HG03520 (cell line): ENCODE measurements at regions not wholly inside any gene's neighbourhood (a gene's known extent, or its start where the extent isn't known, plus 50 kb on each side); places are given as distances from the start of the nearest gene placed in this dataset.

Experiments used
- ATAC-seq: cut with Tn5 transposase; IDR thresholded peaks from one replicate; pipeline ENCODE4 v1.9.1; 2021; ENCODE audit warnings: mild to moderate bottlenecking, moderate library complexity; ENCODE audit not compliant: unreplicated experiment

DNA sequence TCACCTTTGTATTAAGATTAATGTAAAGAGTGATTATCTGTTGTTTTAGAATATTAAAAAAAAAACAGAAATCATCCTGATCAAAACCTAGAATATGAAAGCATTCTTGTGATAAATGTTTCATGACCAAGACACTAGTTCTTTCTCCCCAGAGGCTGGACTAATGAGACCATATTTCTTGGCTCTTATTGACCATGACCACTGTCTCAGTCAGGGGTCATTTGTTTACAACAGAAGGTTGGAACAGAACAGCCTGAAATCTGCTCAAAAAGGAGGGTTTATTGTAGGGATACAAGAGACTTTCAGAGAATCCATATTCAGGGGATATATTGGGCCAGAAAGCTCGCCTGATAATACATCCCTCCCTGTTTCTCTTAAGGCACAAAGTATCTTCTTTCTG lies 87.7 kb downstream of the TMEM30B start:
- ATAC-seq = no peak

DNA sequence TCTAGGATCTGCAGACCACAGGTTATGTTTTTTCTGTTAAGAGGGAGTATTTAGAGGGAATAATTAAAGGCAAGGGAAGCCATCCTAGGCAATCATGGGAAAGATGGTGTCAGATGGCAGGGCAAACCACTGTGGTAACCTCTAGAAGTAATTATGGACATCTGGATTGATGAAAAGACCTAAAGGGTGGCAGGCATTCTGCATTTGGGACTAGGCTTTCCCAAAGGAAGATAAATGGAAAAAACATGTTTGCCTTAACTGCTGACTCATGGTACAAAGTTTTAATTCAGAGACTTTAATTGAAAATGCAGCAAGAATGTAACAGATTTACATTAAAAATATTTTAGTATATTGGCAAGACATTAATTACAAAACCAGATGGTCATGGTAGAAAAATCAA lies 88.1 kb downstream of the TMEM30B start:
- ATAC-seq = no peak

DNA sequence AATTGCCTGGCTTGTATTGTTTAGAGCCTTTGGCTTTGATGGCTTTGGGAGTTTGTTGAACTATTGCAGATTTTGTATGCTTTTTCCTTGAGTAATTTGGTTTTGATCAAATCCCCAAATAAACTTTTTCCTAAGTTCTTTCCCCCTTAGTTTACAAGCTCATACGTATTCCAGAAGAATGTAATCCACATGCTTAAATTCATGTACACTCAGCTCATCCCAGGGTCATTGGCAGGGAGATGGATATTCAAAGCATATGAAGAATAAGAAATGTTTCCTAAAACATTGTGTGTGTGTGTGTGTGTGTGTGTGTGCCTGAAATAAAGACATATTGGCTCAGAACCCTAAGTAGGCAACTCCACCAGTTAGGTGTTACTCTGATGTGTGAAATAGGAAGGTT lies 89.4 kb downstream of the TMEM30B start:
- ATAC-seq = no peak

DNA sequence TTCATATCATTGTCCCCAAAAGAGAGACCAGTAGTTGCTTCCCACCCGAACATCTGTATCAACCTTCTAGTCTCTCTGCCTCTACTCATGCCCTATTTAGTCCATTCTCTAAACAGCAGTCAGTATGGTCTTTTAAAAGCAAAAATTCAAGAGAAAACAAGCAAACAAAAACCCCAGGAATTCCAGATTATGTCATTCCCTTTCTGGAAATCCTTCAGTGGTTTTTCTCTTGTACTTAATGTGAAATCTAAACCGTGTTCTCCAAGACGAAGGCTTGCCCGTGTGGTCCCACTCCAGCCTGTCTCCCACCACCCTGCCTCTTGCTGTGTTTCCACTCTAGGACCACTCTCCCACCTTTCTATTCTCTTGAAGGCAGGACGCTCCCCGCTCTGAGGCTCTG lies 90.8 kb downstream of the TMEM30B start:
- no peak for ATAC-seq

DNA sequence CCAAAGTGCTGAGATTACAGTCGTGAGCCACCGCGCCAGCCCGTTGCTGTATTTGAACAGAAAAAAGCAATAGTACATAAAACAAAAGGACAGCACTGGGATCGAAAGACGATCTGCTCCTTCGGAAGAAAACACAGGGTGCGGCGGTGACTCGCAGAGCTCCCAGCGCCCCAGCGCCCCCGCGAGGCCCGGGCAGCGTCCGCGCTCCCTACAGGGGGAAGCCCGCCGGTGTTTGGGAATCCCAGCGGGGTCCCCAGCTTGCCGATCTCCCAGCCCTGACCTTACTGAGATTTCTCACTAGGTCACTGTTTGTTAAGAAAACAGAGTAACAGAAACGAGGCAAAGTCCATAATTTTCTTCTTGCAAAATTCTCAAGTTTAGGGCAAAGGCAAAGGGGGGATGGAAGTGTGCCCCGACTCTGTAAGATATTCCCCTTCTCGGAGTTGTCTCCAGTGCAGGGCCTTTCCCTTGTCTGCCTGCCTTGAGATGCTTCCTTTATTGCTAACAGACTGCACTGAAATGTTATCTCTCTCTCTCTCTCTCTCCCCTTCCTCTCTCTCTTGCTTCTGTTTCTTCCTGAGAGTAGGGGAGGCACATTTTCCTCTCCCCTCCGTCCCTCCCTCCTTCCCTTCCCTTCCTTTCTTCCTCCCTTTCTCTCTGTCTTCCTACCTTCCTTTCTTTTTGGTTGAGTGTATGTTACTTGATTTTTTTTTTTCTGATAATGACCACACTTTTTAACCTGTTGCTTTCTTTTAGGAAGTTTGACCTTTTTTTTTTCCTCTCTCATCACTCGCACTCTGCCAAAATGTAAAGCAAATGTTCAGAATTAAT lies 91.9 kb downstream of the TMEM30B start:
- no peak for ATAC-seq

DNA sequence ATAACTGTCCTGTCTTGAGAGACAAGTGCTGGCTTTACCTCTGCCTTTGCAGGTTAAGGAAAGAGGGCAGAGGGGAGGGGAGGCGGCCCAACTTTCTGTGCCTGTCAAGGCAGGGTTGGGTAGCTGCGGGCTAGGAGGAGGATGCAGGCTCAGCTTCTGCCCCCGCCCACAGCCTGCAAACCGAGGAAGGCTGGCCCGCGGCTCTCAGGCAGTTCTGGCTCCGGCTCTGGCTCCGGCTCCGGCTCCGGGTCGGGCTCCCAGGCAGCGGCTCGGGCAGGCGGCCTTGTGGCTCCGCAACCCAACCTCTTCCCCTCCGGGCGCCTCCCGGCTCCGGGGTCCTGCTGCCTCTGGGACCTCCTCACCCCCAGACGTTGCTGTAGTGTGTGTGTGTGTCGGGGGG lies 92.9 kb downstream of the TMEM30B start:
- no peak for ATAC-seq

DNA sequence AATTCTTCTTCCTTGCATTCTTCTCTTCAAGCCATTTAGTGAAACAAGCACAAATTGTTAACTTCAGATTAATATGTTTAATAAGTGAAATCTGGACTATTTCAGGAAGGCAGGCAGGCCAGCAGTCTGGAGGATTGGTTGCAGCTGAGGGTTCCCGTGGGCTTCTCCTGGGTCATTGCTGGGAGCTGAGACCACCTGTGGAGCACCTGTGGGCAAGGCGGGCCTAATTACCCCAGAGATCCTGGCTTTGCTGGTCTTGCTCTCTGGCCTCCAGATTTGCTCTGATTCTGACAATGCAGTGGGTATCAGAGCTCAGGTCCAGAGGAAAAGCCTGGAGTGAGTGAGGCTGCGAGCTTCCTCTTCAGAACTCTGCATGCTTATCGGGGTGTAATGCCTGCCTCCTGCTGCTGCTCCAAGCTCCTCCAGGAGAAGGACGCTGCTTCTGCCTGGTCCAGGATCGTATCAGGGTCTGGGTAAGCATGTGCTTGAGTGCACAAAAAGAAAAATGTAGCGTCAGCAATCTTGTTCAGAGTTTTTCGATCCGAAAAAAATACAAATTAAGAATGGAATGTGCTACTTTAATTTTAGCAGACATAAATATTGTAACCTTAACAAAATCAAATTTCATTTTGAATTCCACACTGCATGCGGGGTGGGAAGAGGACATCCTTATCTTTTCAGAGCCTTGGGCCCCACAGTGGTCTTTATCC lies 93.8 kb downstream of the TMEM30B start:
- ATAC-seq = no peak

DNA sequence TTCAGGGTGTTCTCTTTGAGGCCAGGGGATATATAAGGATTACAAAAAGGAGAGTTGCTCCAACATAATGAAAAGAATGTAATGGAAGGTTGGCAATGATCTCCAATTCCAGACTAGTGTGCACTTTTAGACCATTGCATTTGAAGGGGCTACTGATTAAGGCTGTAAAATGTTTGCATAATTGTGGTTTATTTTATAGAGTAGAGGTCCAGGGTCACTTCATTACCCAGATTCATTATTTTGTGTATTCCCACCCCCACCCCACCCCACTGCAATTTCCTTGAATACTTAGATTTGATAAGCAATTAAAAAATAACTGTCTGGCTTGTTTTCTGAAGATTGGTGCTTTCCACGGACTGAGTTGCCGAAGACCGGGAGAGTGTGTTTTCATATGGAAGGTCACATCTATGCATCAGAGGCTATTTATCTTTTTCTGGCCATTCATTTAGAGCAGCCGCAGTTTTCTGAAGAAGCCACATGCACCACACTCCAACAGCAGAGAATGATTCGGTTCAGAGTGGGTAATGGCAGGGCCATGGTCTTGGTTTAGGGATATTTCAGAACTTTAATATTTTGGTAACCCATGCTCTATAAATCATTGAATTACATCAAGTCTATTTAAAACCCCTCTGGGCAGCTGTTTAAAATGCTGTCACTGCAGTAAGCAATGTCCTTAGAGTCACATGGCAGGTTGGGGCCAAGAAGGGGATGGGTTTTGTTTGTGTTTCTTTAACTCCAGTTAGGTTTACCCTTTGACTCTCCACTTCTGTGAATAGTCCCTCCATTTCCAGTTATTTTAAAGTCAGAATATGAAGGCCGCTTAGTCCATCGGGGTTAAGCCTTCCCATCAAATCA lies 94.6 kb downstream of the TMEM30B start:
- no peak for ATAC-seq

DNA sequence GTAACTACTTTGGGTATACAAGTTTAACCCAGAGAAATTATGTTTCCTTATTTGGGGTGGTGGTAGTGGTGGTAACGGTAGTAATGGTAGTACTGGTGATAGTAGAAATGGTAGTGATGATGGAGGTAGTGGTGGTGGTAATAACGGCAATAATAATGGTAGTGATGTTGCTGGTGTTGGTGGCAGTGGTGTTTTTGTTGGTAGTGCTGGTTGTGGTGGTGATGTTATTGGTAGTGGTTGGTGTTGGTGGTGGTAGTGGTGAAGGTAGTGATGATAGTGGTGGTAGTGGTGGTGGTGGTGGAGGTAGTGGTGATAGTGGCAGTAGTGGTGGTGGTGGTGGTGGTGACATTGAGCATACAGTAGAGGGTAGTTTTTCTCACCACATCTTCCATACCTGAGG lies 95.6 kb downstream of the TMEM30B start:
- no peak for ATAC-seq

DNA sequence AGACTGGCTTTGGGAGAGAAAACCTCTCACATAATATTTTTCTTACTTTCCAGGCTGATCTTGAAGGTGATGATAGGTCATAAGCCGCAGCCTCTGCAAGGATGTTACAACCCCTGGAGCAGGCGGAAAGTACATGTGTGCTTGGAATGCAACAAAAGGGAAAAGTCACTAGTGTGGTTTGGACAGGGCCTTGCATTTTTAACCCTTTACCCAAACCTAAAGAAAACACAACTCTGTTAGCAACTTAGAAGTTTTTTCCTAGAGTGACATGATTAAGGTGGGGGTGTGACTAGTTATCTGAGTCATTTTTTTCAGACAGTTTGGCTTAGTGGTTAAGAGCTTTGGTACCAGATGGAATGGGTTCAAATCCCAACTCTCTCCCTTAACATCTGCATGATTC lies 97.0 kb downstream of the TMEM30B start:
- ATAC-seq = no peak

DNA sequence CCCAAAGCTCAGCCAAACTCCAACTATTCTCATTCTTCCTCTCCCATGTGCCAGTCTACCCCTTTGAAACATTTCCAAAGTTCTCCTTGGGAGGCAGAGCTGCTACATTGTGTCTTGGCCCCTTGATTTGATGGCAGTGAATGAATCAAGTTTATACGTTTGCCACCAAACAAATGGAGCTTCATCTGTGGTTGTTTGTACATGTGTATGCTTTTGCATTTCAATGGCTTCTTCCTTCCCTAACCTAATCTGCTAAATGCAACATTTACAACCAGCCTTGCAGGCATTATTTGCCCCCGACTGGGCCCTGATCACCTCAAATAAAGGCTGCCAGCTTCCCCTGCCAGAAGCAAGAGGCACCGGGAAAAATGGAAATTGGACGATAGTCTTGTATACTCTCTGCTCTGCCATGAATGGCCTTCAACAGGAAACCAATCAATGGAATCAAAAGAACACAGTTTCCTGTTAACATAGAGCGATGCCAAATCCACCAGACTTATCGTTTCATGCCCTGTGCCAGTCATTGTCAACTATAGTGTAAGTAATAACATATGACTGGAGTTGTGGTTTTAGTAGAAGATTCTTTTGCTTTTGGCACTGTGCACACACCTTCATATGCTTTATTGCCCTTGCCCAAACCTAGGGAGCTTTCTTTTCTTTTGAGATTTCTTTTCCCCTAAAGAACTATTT lies 97.8 kb downstream of the TMEM30B start:
- no peak for ATAC-seq

DNA sequence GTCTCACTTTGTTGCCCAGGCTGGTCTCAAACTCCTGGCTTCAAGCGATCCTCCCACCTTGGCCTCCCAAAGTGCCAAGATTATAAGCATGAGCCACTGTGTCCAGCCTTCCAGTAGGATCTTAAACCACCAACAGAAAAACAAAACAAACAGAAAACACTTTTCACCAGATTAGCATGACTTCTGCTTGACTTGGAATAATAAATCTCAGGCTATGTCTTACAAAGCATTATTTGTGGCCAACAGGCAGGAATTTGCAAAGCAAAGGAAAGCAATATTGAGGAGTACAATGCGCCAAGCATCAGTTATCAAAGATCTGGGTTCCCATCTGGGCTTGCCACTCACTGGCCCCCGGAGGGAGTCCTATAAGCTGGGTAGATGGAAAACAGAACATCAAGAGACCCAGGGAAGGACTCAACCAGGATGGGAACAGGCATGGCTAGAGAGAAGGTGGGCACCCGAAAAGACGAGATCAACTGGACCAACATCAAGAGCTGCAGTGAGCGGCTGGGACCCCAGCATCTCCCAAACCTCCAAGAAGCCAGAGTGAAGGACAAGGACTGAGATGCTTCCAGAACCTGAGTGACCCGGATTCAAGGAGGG lies 101.2 kb downstream of the TMEM30B start:
- ATAC-seq = no peak

DNA sequence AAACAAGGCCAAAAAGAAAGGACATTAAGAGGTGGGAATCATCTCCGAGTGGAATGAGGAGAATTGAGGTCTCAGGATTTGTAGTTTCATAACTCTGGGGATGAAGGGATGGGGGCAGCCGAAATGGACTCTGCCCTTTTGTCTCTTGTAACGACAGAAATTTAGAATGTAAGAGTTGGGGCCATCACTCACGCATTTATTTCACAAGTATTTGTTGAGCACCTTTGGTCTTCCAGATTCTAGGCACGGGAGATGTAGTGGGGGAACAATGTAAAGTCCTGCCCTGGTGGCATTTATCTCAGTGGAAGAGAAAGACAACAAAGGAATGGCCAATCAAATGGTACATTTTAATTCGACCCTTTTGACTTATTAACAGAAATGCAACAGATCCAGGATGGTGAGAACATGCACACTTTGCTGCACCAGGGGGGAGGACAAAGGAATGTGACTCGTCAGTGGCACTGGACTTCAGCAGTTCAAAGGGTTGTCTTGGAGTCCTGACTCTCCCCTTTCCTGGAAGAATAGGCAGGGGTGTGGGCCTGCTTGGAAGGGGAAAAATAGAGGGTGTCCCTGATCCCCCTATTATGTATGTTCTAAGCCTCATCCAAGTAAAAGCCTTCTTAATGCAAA lies 102.0 kb downstream of the TMEM30B start:
- no peak for ATAC-seq

DNA sequence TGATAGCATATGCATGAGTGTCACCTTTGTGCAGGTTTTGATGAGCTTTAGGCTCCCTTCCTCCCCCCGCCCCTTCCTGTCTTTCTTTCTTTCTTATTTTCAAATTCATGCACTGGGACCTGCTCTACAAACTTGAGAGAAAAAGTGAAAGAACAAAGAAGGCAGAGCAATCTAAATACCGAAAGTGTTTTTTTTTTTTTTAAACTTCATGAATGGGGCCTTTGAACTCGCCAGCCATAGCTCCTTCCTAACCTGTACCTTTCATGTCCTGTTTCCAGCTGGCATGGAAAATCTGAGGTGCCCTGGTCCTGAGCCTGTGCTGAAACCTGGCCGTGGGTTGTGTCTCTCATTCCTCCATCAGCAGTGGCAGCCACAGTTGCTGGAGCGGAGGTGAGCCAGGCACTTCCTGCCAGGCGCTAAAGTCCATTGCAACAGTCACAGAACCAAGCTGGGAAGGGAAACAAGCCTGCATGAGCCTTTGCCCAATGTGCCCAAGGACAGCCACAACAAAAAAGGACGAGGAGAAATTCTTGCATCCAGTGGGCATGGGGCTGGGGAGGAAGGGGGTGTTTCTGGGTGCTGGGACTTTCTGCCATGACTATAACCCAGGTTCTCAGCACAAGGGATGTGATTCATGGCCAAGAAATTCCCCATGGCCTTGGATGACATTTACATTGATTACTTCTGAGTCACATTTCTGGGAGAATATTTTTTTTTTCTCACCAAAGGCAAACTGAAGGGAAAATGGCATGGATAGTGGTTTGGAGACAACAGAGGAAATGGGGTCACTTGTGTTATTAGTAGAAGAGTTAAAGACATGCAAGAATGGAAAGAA lies 102.7 kb downstream of the TMEM30B start:
- ATAC-seq = no peak

DNA sequence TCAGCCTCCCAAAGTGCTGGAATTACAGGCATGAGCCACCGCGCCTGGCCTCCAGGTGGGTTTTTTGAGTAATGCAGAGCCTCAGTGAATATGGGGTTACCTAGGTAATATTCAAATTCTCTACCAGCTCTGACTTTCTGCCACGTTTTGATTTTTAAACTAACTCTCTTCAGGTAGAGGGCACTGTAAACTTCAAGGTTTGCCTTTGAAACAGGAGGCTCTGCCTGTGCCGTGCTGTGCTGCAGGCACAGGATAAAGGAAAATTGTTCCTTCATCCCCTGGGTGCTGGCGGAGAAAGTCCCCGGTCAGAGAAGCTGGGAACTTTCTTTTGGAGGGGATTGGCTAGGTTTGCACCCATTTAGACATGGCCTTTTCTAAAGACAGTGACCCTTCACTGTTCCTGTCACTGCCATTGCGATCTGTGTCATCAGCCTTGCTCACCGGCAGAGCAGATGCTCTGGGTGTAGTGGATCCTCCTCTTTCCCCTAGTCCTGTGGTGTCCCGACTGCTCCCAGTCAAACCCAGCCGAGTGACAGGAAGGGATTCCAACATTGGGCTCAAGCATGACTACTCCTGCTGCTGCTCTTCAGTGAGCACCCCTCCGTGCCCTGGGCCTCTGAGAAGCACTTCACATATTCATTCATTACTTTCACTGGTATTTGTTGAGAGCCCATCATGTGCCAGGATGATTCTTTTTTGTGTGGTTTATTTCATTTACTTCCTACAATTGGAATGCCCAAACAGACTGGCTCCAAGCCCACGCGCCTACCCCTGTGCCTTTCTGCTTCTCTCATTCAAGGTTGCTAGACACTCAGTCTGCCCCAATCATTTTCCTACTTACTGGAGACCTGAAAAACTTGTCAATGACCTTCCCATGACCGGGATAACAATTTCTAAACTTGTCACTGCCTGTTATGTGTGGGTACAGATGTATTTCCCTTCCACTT lies 103.6 kb downstream of the TMEM30B start:
- ATAC-seq = no peak

DNA sequence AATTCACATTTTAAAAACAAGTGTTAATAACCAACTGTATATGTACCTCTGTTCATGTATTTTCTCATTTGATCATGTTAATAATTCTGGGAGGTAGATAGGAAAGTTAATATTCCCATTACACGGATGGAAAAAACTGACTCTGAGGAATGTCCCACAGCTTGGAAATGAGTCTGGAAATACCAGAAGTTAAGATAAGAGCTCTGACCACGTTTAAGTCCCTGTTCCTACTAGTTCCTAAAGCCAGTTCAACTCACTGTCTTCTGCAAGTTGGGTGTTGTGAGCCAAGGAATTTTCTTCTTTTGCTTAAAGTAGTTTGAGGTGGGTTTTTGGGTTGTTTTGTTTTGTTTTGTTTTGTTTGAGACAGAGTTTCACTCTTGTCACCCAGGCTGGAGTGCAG lies 104.5 kb downstream of the TMEM30B start:
- ATAC-seq = no peak

DNA sequence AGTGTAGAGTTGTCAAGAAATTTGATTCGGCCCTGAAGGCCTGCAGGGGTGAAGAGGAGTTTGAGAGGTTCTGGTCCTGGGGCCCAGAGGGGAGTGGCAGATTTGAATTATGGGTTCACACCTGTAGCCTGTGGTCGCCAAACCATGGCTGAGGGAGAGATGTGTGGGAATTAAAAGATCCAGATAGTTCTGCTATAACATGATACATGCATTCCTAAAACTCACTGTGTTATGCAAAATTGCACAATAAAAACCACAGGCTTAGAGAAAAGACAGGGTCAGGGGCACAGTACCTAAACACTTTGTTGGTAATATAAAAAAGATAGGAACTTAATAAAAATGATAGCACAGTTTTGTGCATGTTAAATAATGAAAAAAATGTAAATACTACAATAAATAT lies 106.2 kb downstream of the TMEM30B start:
- no peak for ATAC-seq

DNA sequence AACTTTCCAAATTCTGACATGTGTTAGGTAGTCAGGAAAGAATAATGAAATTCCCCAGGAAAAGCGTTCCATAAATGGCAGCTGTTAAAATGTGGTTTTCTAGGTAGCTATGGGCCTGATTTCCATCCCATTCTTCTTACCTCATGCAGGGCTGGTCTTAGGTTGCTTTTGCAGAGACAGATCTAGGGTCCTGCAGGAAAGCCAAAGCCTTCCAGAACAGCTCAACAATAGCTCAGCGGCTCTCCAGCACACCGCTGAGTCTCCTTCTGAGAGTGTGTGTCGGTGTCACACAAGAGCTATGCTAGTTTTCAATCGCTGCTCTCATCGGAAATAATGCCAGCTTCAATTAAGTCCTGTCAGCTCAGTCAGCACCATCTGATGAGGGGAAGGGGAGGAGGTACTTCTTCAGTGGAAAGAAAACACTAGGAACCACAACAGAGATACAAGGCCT lies 106.7 kb downstream of the TMEM30B start:
- ATAC-seq = no peak
